ENCODE measurements at regions not wholly inside any gene's neighbourhood (a gene's known extent, or its start where the extent isn't known, plus 50 kb on each side); places are given as distances from the start of the nearest gene placed in this dataset.
A peak's percentile ranks its signal among the peaks of the same experiment; 100 is the strongest.

DNA sequence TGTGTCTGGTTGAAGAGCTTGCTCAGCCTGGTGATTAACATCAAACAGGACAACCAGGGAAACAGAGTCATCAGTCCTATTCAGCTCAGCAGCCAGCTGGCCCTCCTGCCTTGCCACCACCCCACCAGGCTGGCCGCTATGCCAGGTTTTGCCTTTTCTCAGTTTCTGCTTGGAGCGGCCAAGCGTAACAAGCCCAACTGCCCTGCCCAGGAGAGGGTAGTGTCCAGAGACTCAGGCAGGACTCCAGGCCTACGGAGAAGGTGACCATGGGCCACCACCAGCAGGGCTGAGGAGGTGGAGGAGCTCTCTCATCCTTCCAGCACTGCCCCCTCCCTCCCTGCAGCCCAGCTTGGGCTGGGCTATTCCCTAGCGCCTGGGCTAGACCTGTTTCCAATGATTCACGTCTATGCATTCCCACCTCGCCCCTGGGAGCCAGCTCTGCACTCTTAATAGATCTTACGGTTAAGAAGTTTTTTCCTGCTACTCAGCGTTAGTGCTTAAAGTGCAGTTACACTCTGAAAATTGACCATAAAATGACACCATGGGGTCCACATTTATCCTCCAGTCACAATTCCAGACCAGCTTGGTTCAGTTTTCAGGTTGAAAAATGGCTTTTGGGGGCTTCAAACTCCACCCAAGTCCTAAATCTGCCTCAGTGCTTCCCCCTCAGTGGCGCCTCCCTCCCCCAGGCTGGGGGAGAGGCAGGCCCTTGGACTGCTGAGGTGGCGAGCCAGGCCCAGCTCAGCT is 124.0 kb upstream of the PJA1 start:
- H3K4me1 ChIP-seq: peaks cover 0 to 11% (median 5%) of the 10 kb centered on the region in 6 donors
- no peak overlapping the region for H3K27ac ChIP-seq
- intact Hi-C loops (cut with DNase I; ENCODE audit: low total_unique reads): loop anchor here (5.0 kb wide), 1 partner anchor 472 kb away; no protein-coding TSS in a partner anchor
- no peak for DNase-seq
- H3K9me3 ChIP-seq: no peaks in the 10 kb centered on the region
- H3K4me3 ChIP-seq: no peak overlapping the region
- H3K36me3 ChIP-seq: no peaks in the 10 kb centered on the region
- TF ChIP-seq POLR2AphosphoS5 (IDR thresholded peaks at IDR 0.05) (no peak), CTCF (IDR thresholded peaks at IDR 0.05 in 8 of 11, conservative IDR thresholded peaks at IDR 0.05 in 3 of 11) (no peak), POLR2A (IDR thresholded peaks at IDR 0.05) (no peak)
- peaks cover 0 to 44% (median 0%) of the 10 kb centered on the region in 7 donors for H3K27me3 ChIP-seq (replicated peaks in 1 of 7)
- 61 to 73% (median 69%) methylated on average over 9 to 11 of the region's 11 CpGs for WGBS, 5 donors

GRCh38 chrX:69287095-69287494 is 121.8 kb upstream of the PJA1 start:
- no peak overlapping the region for H3K4me3 ChIP-seq
- no peak for TF ChIP-seq POLR2A (IDR thresholded peaks at IDR 0.05)
- H3K9me3 ChIP-seq: no peaks in the 10 kb centered on the region
- peaks cover 0 to 11% (median 5%) of the 10 kb centered on the region in 6 donors for H3K4me1 ChIP-seq
- H3K36me3 ChIP-seq: no peaks in the 10 kb centered on the region
- peaks cover 0 to 46% (median 0%) of the 10 kb centered on the region in 7 donors for H3K27me3 ChIP-seq (replicated peaks in 1 of 7)
- intact Hi-C loops (cut with DNase I; ENCODE audit: low total_unique reads): loop anchor here (5.0 kb wide), 1 partner anchor 470 kb away; no protein-coding TSS in a partner anchor
- no peak for DNase-seq
- no peak overlapping the region for H3K27ac ChIP-seq
- WGBS, 5 donors: 70 to 97% (median 88%) methylated on average over 3 of the region's 3 CpGs

GRCh38 chrX:69286565-69286906 is 121.3 kb upstream of the PJA1 start:
- TF ChIP-seq POLR2AphosphoS5 (IDR thresholded peaks at IDR 0.05): no peak
- no peak for TF ChIP-seq POLR2A (IDR thresholded peaks at IDR 0.05)
- Histone ChIP-seq H3K27me3 (replicated peaks in 1 of 7) (peaks cover 0 to 40% (median 0%) of the 10 kb centered on the region in 7 donors), H3K4me1 (peaks cover 0 to 11% (median 5%) of the 10 kb centered on the region in 6 donors), H3K36me3 (no peaks in the 10 kb centered on the region), H3K4me3 (no peak overlapping the region), H3K9me3 (no peaks in the 10 kb centered on the region), H3K27ac (no peak overlapping the region)
- 81 to 88% (median 85%) methylated on average over 5 to 6 of the region's 6 CpGs for WGBS, 5 donors
- intact Hi-C loops (cut with DNase I; ENCODE audit: low total_unique reads): loop anchor here (5.0 kb wide), 1 partner anchor 469 kb away; no protein-coding TSS in a partner anchor
- DNase-seq: no peak

DNA sequence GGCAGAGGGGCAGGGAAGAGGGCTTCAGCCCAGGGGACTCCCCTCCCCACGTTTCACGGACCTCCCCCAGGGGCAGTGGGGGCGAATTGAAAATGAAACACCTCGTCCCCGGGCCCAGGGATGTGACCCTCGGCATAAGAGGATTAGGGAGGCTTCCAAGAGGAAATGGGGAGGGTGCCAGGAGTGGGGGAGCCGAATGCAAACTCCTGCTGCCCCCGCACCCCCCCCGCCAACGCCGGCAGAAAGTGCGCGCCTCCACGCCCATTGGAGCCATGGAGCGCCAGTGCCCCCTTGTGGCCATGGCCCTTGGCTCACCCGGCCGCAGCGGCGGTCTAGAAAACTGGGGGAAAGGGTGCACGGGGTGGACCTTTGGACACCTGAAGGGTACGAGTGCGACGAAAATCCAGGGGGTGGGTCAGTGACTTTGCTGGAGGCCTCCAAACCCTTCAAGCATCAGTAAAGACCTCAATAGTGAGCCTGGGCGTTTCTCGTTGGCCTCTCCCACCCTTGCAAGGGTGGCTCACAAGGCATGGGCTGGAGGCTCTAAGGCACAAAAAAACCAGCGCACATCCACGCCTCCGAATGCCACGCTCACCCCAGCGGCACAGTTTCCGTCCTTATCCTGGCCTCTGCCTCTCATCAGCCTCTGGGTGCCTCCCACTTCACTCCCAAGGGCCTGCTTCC is 120.8 kb upstream of the PJA1 start:
- WGBS, 5 donors: 3 to 11% (median 5%) methylated on average over 16 to 31 of the region's 31 CpGs
- peaks cover 0 to 11% (median 5%) of the 10 kb centered on the region in 6 donors for H3K4me1 ChIP-seq
- peaks cover 0 to 39% (median 0%) of the 10 kb centered on the region in 7 donors for H3K27me3 ChIP-seq (replicated peaks in 1 of 7)
- DNase-seq: peak; percentile 88
- H3K9me3 ChIP-seq: no peaks in the 10 kb centered on the region
- intact Hi-C loops (cut with DNase I; ENCODE audit: low total_unique reads): loop anchor here (5.0 kb wide), 1 partner anchor 469 kb away; no protein-coding TSS in a partner anchor
- H3K4me3 ChIP-seq: peak overlapping the region in 5 of 8 donors; percentile 23 to 60 (median 33)
- TF ChIP-seq CTCF (IDR thresholded peaks at IDR 0.05 in 8 of 11, conservative IDR thresholded peaks at IDR 0.05 in 3 of 11): peak; percentile 33 to 89 (median 80)
- TF ChIP-seq POLR2AphosphoS5 (IDR thresholded peaks at IDR 0.05): peak in 2 of 3 donors; percentile 28 to 41
- no peak for TF ChIP-seq POLR2A (IDR thresholded peaks at IDR 0.05)
- peak overlapping the region in 2 of 8 donors; percentile 5 to 46 for H3K27ac ChIP-seq
- H3K36me3 ChIP-seq: no peaks in the 10 kb centered on the region
